Hepatic stellate cell (primary cell): ENCODE measurements at regions not wholly inside any gene's neighbourhood (a gene's known extent, or its start where the extent isn't known, plus 50 kb on each side); places are given as distances from the start of the nearest gene placed in this dataset.
"Not testable (repeated sequence)": the region's sequence is repeated elsewhere in the genome, so short reads cannot be mapped to it uniquely, and the experiment has no call there.

Experiments used
- DNase-seq: peaks from one replicate; pipeline ENCODE4 v3.0.0; 2011; ENCODE audit warnings: low spot score

DNA sequence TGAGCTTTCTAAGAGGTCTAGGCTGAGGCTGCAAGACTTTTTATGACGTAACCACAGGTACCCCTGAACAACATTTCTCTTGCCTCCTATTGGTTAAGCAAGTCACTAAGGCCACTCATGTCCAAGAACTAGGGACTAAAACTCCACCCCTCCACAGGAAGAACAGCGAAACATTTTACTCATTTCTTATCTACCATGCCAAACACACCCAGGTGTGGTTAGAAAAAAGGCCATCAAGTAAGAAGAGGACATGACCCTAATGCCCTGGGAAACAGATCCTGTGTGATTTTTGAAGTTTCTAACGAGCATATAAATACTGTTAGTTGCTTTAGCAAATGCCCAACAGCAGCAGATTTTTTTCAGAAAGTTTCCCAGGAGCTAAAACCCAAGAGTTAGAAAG is 282.4 kb upstream of the DYNLRB2 start:
- no peak for DNase-seq

DNA sequence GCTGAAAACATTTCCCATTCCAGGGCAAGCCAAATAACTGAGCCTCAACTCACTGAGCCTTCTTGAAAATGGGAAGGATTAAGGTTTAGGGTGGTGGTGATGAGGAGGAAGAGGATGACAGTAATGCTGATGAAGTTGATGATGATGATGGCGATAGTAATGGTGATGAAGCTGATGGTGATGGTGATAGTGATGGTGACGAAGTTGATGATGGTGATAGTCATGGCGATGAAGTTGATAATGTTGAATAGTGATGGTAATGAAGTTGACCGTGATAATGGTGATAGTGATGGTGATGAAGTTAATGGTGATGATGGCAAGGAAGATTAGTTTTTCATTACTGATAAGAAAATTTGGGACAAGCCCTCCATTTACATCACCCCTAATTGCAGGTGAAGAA is 285.8 kb upstream of the DYNLRB2 start:
- DNase-seq = no peak

DNA sequence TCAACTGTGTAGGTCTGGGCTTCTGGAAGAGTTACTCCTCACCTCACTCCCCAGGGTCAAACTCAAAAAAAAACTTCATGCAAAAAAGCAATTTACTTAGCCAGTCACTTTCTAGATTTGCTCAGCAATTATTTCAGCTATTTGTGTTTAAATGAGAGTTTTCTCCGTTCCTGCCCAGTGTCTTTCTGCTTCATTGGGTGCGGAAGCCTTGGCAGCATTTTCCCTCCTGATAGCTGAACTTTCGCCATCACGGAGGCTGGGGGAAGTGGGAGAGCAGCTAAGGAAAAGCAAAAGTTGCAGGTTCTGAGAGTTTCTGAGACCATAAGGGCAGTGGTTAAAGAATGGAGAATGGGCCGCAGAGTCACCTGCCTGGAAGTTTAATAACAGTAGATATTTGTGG is 287.1 kb upstream of the DYNLRB2 start:
- DNase-seq = no peak

DNA sequence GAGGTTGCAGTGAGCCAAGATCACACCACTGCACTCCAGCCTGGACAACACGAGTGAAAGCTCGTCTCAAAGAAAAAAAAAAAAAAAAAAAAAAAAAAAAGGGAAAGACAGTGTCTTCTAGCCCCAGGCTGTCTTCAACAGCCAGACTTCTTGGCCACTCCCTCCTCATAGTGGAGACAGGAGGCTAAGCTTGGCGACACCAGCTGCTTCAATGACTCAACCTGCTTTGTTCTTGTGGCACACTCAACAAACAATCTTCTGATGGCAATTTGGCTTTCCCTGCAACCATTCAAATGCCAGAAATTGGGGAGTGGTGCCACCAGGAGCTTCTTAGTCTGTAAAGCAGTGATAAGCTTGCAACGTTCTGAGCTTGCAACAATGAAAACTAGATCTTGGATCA is 290.4 kb upstream of the DYNLRB2 start:
- DNase-seq = no peak

DNA sequence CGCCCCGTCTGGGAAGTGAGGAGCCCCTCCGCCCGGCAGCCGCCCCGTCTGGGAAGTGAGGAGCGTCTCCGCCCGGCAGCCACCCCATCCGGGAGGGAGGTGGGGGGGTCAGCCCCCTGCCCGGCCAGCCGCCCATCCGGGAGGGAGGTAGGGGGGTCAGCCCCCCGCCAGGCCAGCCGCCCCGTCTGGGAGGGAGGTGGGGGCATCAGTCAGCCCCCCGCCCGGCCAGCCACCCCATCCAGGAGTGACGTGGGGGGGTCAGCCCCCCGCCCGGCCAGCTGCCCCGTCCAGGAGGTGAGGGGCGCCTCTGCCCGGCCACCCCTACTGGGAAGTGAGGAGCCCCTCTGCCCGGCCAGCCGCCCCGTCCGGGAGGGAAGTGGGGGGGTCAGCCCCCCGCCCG is 297.5 kb upstream of the DYNLRB2 start:
- not testable (repeated sequence) for DNase-seq

DNA sequence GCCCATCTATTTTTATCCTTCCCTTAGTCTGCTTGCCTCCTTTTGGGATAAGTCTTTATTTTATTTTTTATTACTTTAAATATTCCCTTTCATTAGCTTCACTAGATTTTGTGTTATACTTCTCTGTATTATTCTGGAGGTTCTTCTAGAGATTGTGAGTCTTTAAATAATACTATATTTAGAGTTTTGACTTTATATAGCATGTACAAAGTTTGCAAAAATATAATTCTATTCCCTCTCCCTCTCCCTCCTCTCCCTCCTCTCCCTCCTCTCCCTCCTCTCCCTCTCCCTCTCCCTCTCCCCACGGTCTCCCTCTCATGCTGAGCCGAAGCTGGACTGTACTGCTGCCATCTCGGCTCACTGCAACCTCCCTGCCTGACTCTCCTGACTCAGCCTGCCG is 298.5 kb upstream of the DYNLRB2 start:
- DNase-seq = not testable (repeated sequence)

DNA sequence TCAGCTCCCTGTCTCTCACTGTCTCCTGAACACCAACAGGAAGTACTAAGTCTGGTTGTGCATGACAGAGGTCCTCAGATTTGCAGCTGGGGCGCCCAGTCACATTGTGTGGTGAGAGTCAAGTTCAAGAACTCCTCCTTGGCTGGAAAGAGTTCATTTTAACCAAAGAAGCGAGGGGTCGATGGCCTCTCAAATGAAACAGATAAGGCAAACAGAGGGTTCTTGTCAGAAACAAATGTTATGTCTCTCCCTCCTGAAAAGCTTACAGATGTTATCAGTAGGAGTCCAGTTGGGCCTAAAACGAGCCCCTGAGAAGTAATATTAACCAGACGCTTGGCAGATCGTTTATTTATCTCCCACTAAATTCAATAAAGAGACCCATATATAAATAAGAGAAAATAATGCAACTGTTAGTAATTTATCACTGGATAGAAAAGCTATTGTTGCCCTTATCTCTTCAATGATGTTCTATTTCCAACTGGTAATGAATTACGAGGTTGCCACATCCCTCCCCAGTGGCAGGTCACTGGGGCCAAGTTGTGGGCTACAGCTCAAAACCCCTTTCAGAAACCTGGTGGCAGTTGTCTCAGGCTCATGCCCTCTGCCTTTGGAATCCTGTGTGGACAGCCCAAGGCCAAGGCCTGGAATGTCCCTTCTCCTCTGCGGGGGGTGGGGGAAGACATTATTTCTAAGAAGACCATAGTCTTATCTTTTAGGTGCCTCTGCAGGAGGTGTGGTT is 307.5 kb upstream of the DYNLRB2 start:
- no peak for DNase-seq

DNA sequence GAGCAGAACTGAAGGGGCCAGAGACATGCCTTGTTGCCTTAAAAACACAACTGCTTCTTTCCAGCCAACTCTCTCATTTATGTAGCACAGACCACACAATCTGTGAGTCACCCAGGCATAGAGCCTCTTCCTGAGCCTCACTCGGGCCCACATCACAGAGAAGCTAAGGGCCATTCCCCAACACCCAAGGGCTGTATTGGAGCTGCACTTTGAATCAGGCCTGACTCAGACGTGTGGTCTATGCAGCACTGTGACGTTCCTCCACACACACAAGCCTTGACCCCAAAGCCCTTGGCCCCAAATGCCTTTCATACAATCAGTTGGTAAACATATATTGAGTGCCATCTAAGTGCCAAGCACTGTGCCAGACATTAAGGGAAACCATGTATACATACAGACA is 308.9 kb upstream of the DYNLRB2 start:
- DNase-seq = peak; percentile 54

DNA sequence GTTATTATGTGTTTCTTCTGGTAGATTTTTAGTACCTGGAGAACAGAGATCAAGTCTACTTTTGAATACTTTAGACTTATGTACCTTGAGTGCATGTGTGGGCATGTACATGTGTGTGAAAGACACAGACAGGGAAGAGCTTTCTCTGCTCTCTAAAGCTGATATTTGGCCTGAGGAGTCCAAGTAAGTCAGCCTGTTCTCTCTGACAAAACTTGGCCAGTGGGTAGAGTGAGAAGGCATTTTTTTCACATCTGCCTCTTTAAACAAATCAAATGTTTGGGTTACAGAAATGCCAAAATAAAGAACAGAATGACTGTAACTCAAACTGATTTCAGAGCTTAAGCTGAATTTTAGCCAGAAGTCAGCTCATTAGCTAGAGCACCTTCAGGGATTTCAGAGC is 309.7 kb upstream of the DYNLRB2 start:
- no peak for DNase-seq

DNA sequence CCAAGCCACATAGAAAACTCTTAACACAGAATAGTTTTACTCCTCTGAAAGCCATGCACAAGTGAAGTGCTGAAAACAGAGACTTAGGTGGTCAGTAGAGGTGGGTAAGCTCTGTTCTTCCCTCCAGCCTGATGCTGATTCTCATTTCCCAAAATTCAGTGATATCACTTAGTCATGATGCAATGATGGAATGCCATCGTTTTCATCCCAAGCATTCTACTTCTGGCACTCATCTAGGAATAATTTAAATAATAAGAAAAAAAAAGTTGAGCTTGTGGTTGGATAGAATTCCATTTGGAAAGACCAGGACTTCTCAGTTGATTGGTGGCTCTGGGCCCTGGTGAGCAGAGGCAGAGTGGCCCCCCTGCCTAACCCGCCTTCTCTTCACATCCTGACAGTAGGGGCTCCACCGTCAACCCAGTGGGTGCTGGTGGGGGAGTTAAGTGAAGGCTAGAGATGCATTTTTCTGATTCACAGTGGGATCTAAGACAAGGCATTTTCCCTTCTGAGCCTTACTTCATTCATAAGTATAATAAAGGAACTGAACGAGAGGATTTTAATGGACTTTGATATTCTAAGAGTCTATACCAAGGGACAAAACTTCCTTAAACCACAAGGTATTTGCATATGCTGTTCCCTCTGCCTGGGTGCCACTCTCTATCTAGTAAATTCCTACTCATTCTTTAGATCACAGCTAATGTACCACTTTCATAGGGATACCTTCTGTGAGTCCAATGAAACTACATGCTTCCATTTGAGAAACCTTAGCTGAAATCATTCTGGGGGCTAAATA is 310.3 kb upstream of the DYNLRB2 start:
- DNase-seq = no peak

DNA sequence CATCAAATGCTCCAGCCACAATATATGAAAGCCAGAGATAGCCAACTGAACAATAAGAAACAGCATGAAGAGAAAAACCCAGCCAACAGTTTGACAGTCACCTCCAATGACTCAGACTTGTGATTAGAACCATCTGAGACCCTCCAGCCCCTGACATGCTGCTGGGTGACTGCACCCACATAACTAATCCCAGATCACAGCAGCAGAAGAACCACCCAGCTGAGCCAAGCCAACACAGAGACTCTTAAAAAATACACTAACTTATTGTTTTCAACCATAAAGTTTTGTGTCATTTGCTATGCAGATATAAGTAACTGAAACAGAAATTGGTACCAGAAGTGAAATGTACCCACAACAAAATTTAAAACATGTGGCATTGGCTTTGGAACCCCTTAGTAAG is 314.3 kb upstream of the DYNLRB2 start:
- no peak for DNase-seq

DNA sequence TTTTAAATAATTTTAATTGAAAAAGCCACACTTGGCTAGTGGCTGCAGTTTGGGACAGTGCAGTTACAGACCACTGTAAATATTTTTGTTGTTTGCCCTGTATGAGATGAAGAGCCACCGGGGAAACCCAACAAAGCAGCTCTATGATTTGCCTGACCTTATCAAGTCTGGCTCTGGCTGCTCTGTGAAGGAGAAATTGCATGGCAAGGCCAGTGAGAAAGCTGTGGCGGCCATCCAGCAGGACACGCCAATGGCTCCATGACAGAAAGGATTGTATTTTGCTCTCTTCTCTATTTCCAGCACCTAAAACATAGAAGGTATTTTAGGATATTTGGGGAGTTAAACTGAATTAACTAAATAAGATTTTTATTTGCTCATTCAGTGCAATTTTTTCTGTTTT is 330.0 kb upstream of the DYNLRB2 start:
- DNase-seq = no peak

DNA sequence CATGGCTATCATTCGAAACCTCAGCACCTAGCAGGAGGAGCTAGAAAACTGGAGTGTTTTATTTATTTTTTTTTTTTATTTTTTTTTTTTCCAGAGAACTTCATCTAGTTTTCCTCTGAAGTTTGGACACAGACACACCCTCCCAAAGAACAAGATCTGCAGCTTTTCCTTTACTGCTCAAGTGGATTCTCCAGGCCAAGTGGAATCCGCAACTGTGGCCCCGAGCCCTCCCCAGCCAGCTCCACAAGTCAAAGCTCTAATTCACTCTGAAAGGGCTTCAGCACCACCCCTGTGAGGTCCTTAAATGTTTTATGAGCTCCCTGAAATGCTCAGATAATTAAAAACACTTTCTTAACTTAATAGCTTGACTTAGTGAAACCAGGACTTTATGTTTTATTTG is 332.1 kb upstream of the DYNLRB2 start:
- DNase-seq = no peak

DNA sequence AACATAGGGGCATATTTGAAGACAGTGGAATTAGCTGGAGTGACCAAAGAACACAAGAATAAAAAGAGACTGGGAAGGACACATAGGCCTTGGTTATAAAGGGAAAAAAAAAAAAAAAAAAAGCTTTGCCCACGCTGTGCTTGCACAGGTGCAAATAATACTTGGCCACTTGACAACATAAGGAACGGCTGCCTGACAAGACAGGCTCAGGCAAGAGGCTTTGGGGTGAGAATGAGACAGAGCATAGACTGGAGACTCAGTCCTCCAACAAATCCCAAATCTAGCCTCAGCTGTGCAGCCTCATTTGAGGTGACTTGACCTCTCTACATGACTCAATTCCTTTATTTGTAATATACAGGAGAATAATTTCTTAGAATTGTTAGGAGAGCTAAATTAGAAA is 332.8 kb upstream of the DYNLRB2 start:
- no peak for DNase-seq

DNA sequence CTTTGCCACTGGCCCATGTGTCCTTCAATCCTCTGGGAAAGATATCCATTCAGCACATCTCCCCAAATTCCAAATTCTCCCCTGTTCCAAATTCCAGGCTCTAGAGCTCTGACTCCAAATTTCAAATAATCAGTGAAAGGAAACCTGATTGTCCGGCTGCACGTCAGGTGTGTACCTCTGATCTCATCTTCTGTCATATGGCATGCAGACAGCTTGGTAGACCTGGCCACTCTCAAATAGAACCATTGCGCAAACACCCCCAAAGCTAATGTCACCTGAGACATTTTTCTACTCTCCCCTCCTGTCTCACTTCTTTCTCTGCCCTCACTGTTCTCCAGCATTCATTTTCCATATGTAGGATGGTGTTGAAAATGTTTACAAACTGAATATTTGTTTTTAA is 337.0 kb upstream of the DYNLRB2 start:
- no peak for DNase-seq

DNA sequence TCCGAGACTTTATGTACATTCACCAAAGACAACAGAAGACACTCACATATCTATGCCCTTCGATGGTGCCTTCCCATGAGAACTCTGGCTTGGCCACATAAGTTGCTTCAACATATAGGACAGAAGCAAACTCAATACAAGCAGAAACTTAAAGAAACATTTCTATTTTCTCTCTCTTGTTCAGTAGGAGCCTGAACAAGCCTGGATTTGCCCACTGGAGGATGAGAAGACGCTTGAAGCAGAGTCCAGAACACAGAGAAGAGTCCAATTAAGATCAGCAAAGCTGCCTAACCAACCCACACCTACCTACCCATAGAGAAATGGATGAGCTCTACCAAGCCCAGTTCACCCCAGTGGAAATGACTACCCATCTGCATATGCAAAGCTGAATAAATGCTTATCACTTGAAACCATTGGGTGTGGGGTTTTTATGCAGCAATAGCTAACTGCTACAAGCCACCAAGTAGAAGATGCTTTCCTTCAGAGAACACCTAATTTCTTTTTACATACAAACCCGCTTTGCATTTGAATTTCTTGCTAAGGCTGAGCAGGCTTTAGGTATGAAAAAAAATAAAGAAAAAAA is 337.9 kb upstream of the DYNLRB2 start:
- no peak for DNase-seq

DNA sequence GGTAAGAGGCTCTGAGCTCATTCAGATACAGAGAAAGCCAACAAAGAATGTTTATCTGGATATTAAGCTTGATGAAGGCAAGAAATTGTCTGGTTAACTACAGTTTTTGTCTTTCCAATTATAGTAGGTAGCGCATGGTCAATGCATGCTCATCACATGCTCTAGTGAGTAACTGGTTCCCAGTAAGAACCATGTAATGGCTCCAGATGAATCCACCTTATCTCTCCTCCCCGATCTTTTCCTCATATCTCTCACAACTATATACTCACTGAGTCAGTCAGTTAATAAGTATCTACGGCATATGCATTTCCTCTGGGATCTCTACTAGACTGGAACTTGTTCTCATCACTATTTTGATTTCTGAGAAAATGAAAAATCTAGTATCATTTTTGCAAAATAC is 340.7 kb upstream of the DYNLRB2 start:
- DNase-seq = no peak

DNA sequence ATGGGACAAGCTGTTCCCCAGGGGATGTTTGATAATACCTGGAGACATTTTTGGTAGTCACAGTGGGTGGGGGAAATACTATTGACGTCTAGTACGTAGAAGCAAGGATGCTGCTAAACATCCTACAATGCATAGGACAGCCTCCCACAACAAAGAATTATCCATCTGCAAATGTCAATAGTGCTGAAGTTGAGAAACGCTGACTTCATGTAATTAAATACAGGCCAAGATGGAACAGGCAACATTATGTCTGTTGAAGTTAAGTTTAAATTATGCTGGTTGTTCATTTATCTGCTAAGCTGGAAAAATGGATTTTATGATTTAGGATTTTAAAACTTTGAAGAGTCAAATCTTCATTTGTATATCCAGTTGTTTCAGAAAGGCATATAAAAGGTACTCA is 341.2 kb upstream of the DYNLRB2 start:
- no peak for DNase-seq

DNA sequence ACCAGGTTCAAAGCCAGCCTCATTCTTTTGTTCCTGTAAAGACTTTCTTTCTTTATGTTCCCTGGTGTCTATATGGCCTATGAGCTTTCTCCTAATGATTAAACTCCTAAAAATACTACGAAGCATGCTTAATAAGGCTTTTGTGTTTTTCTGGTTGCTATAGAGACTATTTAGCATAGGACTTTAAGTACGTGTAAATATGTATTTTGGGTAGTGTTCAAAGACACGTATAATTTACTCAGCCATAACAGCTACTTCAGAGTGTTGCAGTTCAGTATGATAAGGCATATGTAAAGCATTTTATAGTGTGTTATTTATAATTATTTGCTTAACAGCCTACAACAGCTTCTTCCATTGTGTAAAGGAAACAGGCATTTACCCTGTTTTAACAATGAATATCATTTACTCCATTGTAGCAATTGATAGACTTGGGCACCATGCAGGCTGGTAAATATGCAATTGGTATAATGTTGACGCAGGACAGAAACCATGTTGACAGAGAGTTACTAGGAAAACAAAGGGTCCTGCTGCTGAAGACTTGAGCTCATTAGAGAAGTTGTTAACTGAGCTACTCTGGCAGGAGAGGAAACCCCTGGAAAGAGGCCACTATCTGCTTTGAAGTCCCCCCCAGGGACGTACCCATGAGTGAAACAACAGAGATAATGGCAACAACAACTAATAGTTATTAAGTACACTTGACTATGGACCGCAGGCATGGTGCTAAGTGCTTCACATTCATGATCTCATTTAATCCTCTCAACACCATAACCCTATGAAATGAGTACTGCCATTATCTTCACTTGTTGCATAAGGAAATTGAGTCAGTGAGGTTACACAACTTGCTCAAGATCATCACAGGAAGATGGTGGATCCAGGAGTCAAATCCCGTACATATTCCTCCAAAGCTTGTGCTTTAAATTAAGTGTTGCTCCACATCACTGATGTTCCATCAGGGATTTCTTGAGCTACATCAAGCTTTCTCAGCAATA is 342.2 kb upstream of the DYNLRB2 start:
- DNase-seq = no peak

DNA sequence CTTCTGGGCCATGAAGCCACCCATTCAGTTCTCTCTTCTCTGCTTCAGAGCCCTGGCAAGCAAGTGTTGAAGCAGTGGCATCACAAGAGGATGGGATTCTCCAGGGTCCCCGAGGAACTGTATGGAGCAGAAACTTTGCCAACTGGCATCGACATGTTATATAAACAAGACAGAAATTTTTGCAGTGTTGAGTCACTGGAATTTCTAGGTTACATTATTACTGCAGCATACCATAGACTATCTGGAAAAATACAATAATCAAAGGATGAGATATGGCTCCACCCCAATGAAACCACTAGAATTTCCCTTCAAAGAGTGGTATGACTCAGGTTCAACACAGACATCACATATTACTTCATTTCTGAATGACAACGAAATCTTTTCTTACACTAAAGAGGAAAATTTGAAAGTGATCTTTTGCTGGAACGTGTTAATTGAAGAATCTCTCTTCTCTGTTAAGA is 343.0 kb upstream of the DYNLRB2 start:
- peak; percentile 38 for DNase-seq

DNA sequence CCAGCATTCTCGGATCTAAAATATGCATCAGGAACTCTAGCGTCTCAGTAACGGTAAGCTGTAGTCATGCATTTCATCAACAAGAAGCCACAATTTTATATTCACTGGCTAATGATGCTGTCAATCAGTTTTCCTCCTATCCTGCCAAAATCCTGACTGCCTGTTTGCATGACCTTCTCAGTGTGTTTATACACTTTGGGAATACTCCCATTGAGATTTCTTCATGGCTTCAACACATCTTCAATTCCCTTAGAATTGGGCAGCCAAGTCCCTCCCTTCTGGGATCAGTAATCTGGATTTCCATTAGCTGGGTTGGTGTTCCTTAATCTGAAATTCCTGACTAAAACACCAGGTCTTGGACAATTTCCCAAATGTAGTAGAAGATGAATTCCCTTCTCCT is 348.9 kb upstream of the DYNLRB2 start:
- no peak for DNase-seq
